ENCODE measurements at regions not wholly inside any gene's neighbourhood (a gene's known extent, or its start where the extent isn't known, plus 50 kb on each side); places are given as distances from the start of the nearest gene placed in this dataset.

GRCh38 chr2:7338961-7339360 lies 421.7 kb downstream of the RNF144A start:
- no peak overlapping the region for H3K4me2 ChIP-seq (ENCODE audit: low read depth, low read length)
- H3F3A ChIP-seq (ENCODE audit: insufficient read depth, low read length) = no peaks in the 10 kb centered on the region
- no peaks in the 10 kb centered on the region for H3K4me1 ChIP-seq (ENCODE audit: low read length)
- H3K36me3 ChIP-seq (replicated peaks; ENCODE audit: insufficient read depth, low read length) = no peaks in the 10 kb centered on the region
- H3K9me3 ChIP-seq (replicated peaks; ENCODE audit: insufficient read depth, low read length) = no peaks in the 10 kb centered on the region
- TF ChIP-seq EZH2 (optimal IDR thresholded peaks at IDR 0.05; ENCODE audit: low read depth, low read length) (no peak), CTCF (IDR thresholded peaks at IDR 0.05; ENCODE audit: low read length) (no peak), EZH2phosphoT487 (IDR thresholded peaks at IDR 0.05; ENCODE audit: low read length) (no peak)
- H3K9me2 ChIP-seq (replicated peaks; ENCODE audit: insufficient read depth, low read length) = no peaks in the 10 kb centered on the region
- H3K27ac ChIP-seq (ENCODE audit: low read length) = no peak overlapping the region
- no peaks in the 10 kb centered on the region for H3K27me3 ChIP-seq (replicated peaks; ENCODE audit: insufficient read depth, low read length)
- no peak overlapping the region for H2AFZ ChIP-seq (ENCODE audit: low read length)
- no peak overlapping the region for H3K4me3 ChIP-seq (ENCODE audit: low read length)
- H3K79me2 ChIP-seq (ENCODE audit: low read length) = no peaks in the 10 kb centered on the region
- no peaks in the 10 kb centered on the region for H4K20me1 ChIP-seq (ENCODE audit: insufficient read depth, low read length)
- H3K9ac ChIP-seq (ENCODE audit: low read length) = no peak overlapping the region
- DNase-seq = no peak

GRCh38 chr2:7346336-7346735 lies 429.1 kb downstream of the RNF144A start:
- no peaks in the 10 kb centered on the region for H3K36me3 ChIP-seq (replicated peaks; ENCODE audit: insufficient read depth, low read length)
- no peaks in the 10 kb centered on the region for H3K9me3 ChIP-seq (replicated peaks; ENCODE audit: insufficient read depth, low read length)
- no peak for DNase-seq
- H3K27ac ChIP-seq (ENCODE audit: low read length) = no peak overlapping the region
- no peak overlapping the region for H3K4me2 ChIP-seq (ENCODE audit: low read depth, low read length)
- H3K4me3 ChIP-seq (ENCODE audit: low read length) = no peak overlapping the region
- H3K4me1 ChIP-seq (ENCODE audit: low read length) = no peaks in the 10 kb centered on the region
- no peaks in the 10 kb centered on the region for H3K79me2 ChIP-seq (ENCODE audit: low read length)
- TF ChIP-seq EZH2phosphoT487 (IDR thresholded peaks at IDR 0.05; ENCODE audit: low read length) = no peak
- no peak for TF ChIP-seq EZH2 (optimal IDR thresholded peaks at IDR 0.05; ENCODE audit: low read depth, low read length)
- no peak for TF ChIP-seq CTCF (IDR thresholded peaks at IDR 0.05; ENCODE audit: low read length)
- H4K20me1 ChIP-seq (ENCODE audit: insufficient read depth, low read length) = no peaks in the 10 kb centered on the region
- no peaks in the 10 kb centered on the region for H3K27me3 ChIP-seq (replicated peaks; ENCODE audit: insufficient read depth, low read length)
- no peaks in the 10 kb centered on the region for H3K9me2 ChIP-seq (replicated peaks; ENCODE audit: insufficient read depth, low read length)
- no peak overlapping the region for H2AFZ ChIP-seq (ENCODE audit: low read length)
- H3F3A ChIP-seq (ENCODE audit: insufficient read depth, low read length) = no peaks in the 10 kb centered on the region
- no peak overlapping the region for H3K9ac ChIP-seq (ENCODE audit: low read length)

GRCh38 chr2:7348761-7349160 lies 431.5 kb downstream of the RNF144A start:
- DNase-seq = no peak
- H3K9me3 ChIP-seq (replicated peaks; ENCODE audit: insufficient read depth, low read length) = no peaks in the 10 kb centered on the region
- H3K9ac ChIP-seq (ENCODE audit: low read length) = no peak overlapping the region
- no peaks in the 10 kb centered on the region for H3K79me2 ChIP-seq (ENCODE audit: low read length)
- H3K4me1 ChIP-seq (ENCODE audit: low read length) = no peaks in the 10 kb centered on the region
- H3K9me2 ChIP-seq (replicated peaks; ENCODE audit: insufficient read depth, low read length) = no peaks in the 10 kb centered on the region
- H3K4me2 ChIP-seq (ENCODE audit: low read depth, low read length) = no peak overlapping the region
- H2AFZ ChIP-seq (ENCODE audit: low read length) = no peak overlapping the region
- no peaks in the 10 kb centered on the region for H4K20me1 ChIP-seq (ENCODE audit: insufficient read depth, low read length)
- no peak for TF ChIP-seq CTCF (IDR thresholded peaks at IDR 0.05; ENCODE audit: low read length)
- TF ChIP-seq EZH2phosphoT487 (IDR thresholded peaks at IDR 0.05; ENCODE audit: low read length) = no peak
- TF ChIP-seq EZH2 (optimal IDR thresholded peaks at IDR 0.05; ENCODE audit: low read depth, low read length) = no peak
- no peaks in the 10 kb centered on the region for H3K27me3 ChIP-seq (replicated peaks; ENCODE audit: insufficient read depth, low read length)
- H3K27ac ChIP-seq (ENCODE audit: low read length) = no peak overlapping the region
- no peaks in the 10 kb centered on the region for H3F3A ChIP-seq (ENCODE audit: insufficient read depth, low read length)
- H3K36me3 ChIP-seq (replicated peaks; ENCODE audit: insufficient read depth, low read length) = no peaks in the 10 kb centered on the region
- no peak overlapping the region for H3K4me3 ChIP-seq (ENCODE audit: low read length)
